GM18507 (cell line): ENCODE measurements at regions not wholly inside any gene's neighbourhood (a gene's known extent, or its start where the extent isn't known, plus 50 kb on each side); places are given as distances from the start of the nearest gene placed in this dataset.

Source experiments
- DNase-seq: peaks from one replicate; pipeline ENCODE4 v3.0.0; 2011; ENCODE audit warnings: low read depth; ENCODE audit not compliant: insufficient read length; ENCODE audit errors: extremely low spot score
- FAIRE-seq: peaks from 2 replicates; lab custom pipeline; 2011; peaks lifted over from hg19 to GRCh38; lab: Jason Lieb, UNC

GRCh38 chr16:48820379-48820778 is 210.4 kb upstream of the N4BP1 start:
- DNase-seq: no peak
- no peak for FAIRE-seq

- DNase-seq (no peak), FAIRE-seq (no peak)
Observed at GRCh38 chr16:48818257-48818656, 208.3 kb upstream of the N4BP1 start.

- FAIRE-seq (no peak), DNase-seq (no peak)
Observed at GRCh38 chr16:48817032-48817431, 207.1 kb upstream of the N4BP1 start.

GRCh38 chr16:48816393-48816792 is 206.4 kb upstream of the N4BP1 start:
- no peak for DNase-seq
- no peak for FAIRE-seq

- FAIRE-seq: no peak
- no peak for DNase-seq
Observed at GRCh38 chr16:48814994-48815393, 205.0 kb upstream of the N4BP1 start.

- FAIRE-seq (no peak), DNase-seq (no peak)
Observed at GRCh38 chr16:48813485-48813884, 203.5 kb upstream of the N4BP1 start.

GRCh38 chr16:48812856-48813255 is 202.9 kb upstream of the N4BP1 start:
- DNase-seq: no peak
- FAIRE-seq: no peak

- FAIRE-seq: no peak
- no peak for DNase-seq
Observed at GRCh38 chr16:48811478-48811877, 201.5 kb upstream of the N4BP1 start.

- DNase-seq (no peak), FAIRE-seq (no peak)
Observed at GRCh38 chr16:48810803-48811453, 200.9 kb upstream of the N4BP1 start.

GRCh38 chr16:48810436-48810802 is 200.4 kb upstream of the N4BP1 start:
- DNase-seq: no peak
- FAIRE-seq: no peak

GRCh38 chr16:48790151-48790550 is 180.2 kb upstream of the N4BP1 start:
- no peak for DNase-seq
- FAIRE-seq: no peak

- DNase-seq (no peak), FAIRE-seq (no peak)
Observed at GRCh38 chr16:48788475-48788874, 178.5 kb upstream of the N4BP1 start.

GRCh38 chr16:48745541-48745940 is 135.6 kb upstream of the N4BP1 start:
- no peak for FAIRE-seq

GRCh38 chr16:48740964-48741363 is 131.0 kb upstream of the N4BP1 start:
- DNase-seq (no peak), FAIRE-seq (no peak)

More at GRCh38 chr16:48745541-48745940, 135.6 kb upstream of the N4BP1 start:
- no peak for DNase-seq

GRCh38 chr16:48734220-48734619 is 124.2 kb upstream of the N4BP1 start:
- no peak for FAIRE-seq
- DNase-seq: no peak

GRCh38 chr16:48704710-48705109 is 94.7 kb upstream of the N4BP1 start:
- FAIRE-seq (no peak), DNase-seq (no peak)

- FAIRE-seq: peak; percentile 93
- peak; percentile 53 for DNase-seq
Observed at GRCh38 chr16:48687421-48688038, 77.5 kb upstream of the N4BP1 start.

- DNase-seq (no peak), FAIRE-seq (no peak)
Observed at GRCh38 chr16:48684148-48684547, 74.2 kb upstream of the N4BP1 start.

GRCh38 chr16:48682971-48683370 is 73.0 kb upstream of the N4BP1 start:
- FAIRE-seq (no peak), DNase-seq (no peak)

- no peak for FAIRE-seq
- no peak for DNase-seq
Observed at GRCh38 chr16:48681520-48681919, 71.5 kb upstream of the N4BP1 start.

- DNase-seq (no peak), FAIRE-seq (no peak)
Observed at GRCh38 chr16:48680881-48681280, 70.9 kb upstream of the N4BP1 start.

GRCh38 chr16:48676836-48677235 is 66.9 kb upstream of the N4BP1 start:
- DNase-seq (no peak), FAIRE-seq (no peak)
